NCI-H748 treated with DMSO at 0.1 percent for 48 hours (cell line): ENCODE measurements at regions not wholly inside any gene's neighbourhood (a gene's known extent, or its start where the extent isn't known, plus 50 kb on each side); places are given as distances from the start of the nearest gene placed in this dataset.

ENCODE experiments used
- DNase-seq: peaks from one replicate; lab custom pipeline; 2025; lab: John Stamatoyannopoulos, UW

- no peak for DNase-seq
Measured at GRCh38 chr7:26553582-26553981, 261.9 kb downstream of the SNX10 start.

GRCh38 chr7:26554952-26555351 lies 263.3 kb downstream of the SNX10 start:
- no peak for DNase-seq

- no peak for DNase-seq
Measured at GRCh38 chr7:26556061-26556881, 264.6 kb downstream of the SNX10 start.

GRCh38 chr7:26560526-26561256 lies 269.0 kb downstream of the SNX10 start:
- DNase-seq, result no peak

- no peak for DNase-seq
Measured at GRCh38 chr7:26562841-26563240, 271.2 kb downstream of the SNX10 start.

- DNase-seq, result no peak
Measured at GRCh38 chr7:26563406-26563805, 271.7 kb downstream of the SNX10 start.

- DNase-seq, result no peak
Measured at GRCh38 chr7:26567266-26567665, 275.6 kb downstream of the SNX10 start.

- no peak for DNase-seq
Measured at GRCh38 chr7:26574476-26574875, 282.8 kb downstream of the SNX10 start.

GRCh38 chr7:26580064-26580591 lies 284.3 kb downstream of the SKAP2 start:
- no peak for DNase-seq

GRCh38 chr7:26580711-26581110 lies 283.7 kb downstream of the SKAP2 start:
- no peak for DNase-seq

GRCh38 chr7:26583094-26583648 lies 281.2 kb downstream of the SKAP2 start:
- DNase-seq, result peak; percentile 95

- DNase-seq, result peak; percentile 86
Measured at GRCh38 chr7:26584326-26584725, 280.1 kb downstream of the SKAP2 start.

- DNase-seq, result peak; percentile 99
Measured at GRCh38 chr7:26584987-26585665, 279.3 kb downstream of the SKAP2 start.

GRCh38 chr7:26587536-26587935 lies 276.9 kb downstream of the SKAP2 start:
- no peak for DNase-seq

GRCh38 chr7:26588511-26588910 lies 275.9 kb downstream of the SKAP2 start:
- no peak for DNase-seq

GRCh38 chr7:26590709-26591108 lies 273.7 kb downstream of the SKAP2 start:
- no peak for DNase-seq

GRCh38 chr7:26592011-26592410 lies 272.4 kb downstream of the SKAP2 start:
- no peak for DNase-seq

- DNase-seq, result no peak
Measured at GRCh38 chr7:26593393-26593792, 271.0 kb downstream of the SKAP2 start.

- no peak for DNase-seq
Measured at GRCh38 chr7:26593896-26594295, 270.5 kb downstream of the SKAP2 start.

GRCh38 chr7:26594553-26594952 lies 269.8 kb downstream of the SKAP2 start:
- no peak for DNase-seq

- DNase-seq, result no peak
Measured at GRCh38 chr7:26598867-26599266, 265.5 kb downstream of the SKAP2 start.

- no peak for DNase-seq
Measured at GRCh38 chr7:26599982-26600381, 264.4 kb downstream of the SKAP2 start.
